H1 (cell line): ENCODE measurements at regions not wholly inside any gene's neighbourhood (a gene's known extent, or its start where the extent isn't known, plus 50 kb on each side); places are given as distances from the start of the nearest gene placed in this dataset.

Source experiments
- BRCA1 ChIP-seq: IDR thresholded peaks from 2 replicates; pipeline ENCODE4 v1.6.1; 2012; ENCODE audit warnings: low read depth, low read length, improper control_type of control experiment
- FOSL1 ChIP-seq: IDR thresholded peaks from 2 replicates; pipeline ENCODE4 v1.6.1; 2011; ENCODE audit warnings: mild to moderate bottlenecking, low read depth, low read length, moderate library complexity; ENCODE audit not compliant: insufficient read depth
- SP4 ChIP-seq: IDR thresholded peaks from 2 replicates; pipeline ENCODE4 v1.6.1; 2012; ENCODE audit warnings: low read length, inconsistent platforms
- TAF1 ChIP-seq: IDR thresholded peaks from 2 replicates; pipeline ENCODE4 v1.6.1; 2011; ENCODE audit warnings: mild to moderate bottlenecking, low read depth, low read length
- TF ChIP-seq, protein P1 (sequence below): IDR thresholded peaks from 2 replicates; pipeline ENCODE4 v1.6.1; 2012; ENCODE audit warnings: low read length, inconsistent platforms

DNA sequence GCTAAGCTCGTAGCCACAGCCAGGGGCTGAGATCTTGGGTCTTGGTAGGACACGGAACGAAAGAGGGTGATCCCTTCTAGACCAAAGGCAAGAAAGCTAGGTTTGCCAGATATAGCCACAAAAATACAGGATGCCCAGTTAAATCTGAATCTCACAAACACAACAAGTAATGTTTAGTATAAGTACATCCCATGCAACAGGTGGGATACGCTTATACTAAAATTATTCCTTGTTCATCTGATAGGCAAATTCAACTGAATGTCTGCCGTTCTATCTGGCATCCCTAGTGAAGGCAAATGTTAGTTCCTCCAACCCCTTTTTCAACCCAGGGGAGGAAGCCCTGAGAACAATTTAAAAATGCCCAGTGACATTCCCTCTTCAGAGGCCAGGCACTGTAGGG lies 131.1 kb upstream of the MGMT start (continued):
- no peak for TF ChIP-seq TAF1
- no peak for TF ChIP-seq FOSL1
- no peak for TF ChIP-seq SP4
- TF ChIP-seq, protein P1, sequence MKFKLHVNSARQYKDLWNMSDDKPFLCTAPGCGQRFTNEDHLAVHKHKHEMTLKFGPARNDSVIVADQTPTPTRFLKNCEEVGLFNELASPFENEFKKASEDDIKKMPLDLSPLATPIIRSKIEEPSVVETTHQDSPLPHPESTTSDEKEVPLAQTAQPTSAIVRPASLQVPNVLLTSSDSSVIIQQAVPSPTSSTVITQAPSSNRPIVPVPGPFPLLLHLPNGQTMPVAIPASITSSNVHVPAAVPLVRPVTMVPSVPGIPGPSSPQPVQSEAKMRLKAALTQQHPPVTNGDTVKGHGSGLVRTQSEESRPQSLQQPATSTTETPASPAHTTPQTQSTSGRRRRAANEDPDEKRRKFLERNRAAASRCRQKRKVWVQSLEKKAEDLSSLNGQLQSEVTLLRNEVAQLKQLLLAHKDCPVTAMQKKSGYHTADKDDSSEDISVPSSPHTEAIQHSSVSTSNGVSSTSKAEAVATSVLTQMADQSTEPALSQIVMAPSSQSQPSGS: no peak
- TF ChIP-seq BRCA1: no peak
